Lower leg skin (tissue), 3 donors: ENCODE measurements at regions not wholly inside any gene's neighbourhood (a gene's known extent, or its start where the extent isn't known, plus 50 kb on each side); places are given as distances from the start of the nearest gene placed in this dataset.

ENCODE experiments used
- POLR2A ChIP-seq, 2 donors: fragments of 450-650 bp; IDR thresholded peaks; one replicate each; pipeline ENCODE4 v1.6.1; 2016 to 2017; ENCODE audit warnings: antibody characterized with exemption in 2 of 2, mild to moderate bottlenecking in 1 of 2, moderate library complexity in 1 of 2
- TF ChIP-seq, protein P1 (sequence below), 3 donors: fragments of 450-650 bp; IDR thresholded peaks; one replicate each; pipeline ENCODE4 v1.5.1; 2016; ENCODE audit warnings: antibody characterized with exemption in 3 of 3, mild to moderate bottlenecking in 3 of 3, moderate library complexity in 2 of 3

DNA sequence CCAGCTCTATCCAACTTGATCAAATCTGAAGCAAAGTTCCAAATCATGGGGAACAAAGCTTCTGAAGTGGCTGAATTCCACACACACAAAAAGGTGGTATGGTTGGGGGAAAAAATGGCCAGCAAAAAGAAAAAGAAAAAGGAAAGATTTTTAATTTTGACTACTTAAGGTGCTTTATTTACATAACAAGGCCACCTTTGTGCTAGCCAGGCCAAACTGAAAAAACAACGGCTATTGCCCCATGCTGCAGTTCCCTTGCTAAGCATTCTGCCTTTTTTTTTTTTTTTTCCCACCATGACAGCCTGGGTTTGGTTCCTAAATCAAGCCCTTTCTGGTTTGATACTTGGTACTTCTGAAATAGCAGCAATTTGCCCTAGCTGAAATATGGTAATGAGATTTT is 66.5 kb upstream of the DAZL start:
- TF ChIP-seq, protein P1, sequence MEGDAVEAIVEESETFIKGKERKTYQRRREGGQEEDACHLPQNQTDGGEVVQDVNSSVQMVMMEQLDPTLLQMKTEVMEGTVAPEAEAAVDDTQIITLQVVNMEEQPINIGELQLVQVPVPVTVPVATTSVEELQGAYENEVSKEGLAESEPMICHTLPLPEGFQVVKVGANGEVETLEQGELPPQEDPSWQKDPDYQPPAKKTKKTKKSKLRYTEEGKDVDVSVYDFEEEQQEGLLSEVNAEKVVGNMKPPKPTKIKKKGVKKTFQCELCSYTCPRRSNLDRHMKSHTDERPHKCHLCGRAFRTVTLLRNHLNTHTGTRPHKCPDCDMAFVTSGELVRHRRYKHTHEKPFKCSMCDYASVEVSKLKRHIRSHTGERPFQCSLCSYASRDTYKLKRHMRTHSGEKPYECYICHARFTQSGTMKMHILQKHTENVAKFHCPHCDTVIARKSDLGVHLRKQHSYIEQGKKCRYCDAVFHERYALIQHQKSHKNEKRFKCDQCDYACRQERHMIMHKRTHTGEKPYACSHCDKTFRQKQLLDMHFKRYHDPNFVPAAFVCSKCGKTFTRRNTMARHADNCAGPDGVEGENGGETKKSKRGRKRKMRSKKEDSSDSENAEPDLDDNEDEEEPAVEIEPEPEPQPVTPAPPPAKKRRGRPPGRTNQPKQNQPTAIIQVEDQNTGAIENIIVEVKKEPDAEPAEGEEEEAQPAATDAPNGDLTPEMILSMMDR (IDR thresholded peaks at IDR 0.05): no peak
- no peak for TF ChIP-seq POLR2A (IDR thresholded peaks at IDR 0.05)
